NCI-H345 treated with DMSO at 0.1 percent for 48 hours (cell line): ENCODE measurements at regions not wholly inside any gene's neighbourhood (a gene's known extent, or its start where the extent isn't known, plus 50 kb on each side); places are given as distances from the start of the nearest gene placed in this dataset.
A peak's percentile ranks its signal among the peaks of the same experiment; 100 is the strongest.
"Not testable (repeated sequence)": the region's sequence is repeated elsewhere in the genome, so short reads cannot be mapped to it uniquely, and the experiment has no call there.

Source experiments
- DNase-seq: peaks from one replicate; lab custom pipeline; 2025; ENCODE audit not compliant: unreplicated experiment; lab: John Stamatoyannopoulos, UW

GRCh38 chr3:118805007-118805406 lies 229.6 kb downstream of the IGSF11 start:
- DNase-seq: no peak

GRCh38 chr3:118806423-118806822 lies 228.2 kb downstream of the IGSF11 start:
- DNase-seq: no peak

DNA sequence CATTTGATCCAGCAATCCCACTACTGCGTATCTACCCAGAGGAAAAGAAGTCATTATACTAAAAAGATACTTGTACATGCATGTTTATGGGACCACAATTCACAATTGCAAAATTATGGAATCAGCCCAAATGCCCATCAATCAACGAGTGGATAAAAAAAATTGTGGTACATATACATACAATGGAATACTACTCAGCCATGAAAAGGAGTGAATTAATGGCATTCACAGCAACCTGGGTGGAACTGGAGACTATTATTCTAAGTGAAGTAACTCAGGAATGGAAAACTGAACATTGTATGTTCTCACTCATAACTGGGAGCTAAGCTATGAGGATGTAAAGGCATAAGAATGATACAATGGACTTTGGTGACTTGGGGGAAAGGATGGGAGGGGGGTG lies 227.3 kb downstream of the IGSF11 start:
- DNase-seq: not testable (repeated sequence)

DNA sequence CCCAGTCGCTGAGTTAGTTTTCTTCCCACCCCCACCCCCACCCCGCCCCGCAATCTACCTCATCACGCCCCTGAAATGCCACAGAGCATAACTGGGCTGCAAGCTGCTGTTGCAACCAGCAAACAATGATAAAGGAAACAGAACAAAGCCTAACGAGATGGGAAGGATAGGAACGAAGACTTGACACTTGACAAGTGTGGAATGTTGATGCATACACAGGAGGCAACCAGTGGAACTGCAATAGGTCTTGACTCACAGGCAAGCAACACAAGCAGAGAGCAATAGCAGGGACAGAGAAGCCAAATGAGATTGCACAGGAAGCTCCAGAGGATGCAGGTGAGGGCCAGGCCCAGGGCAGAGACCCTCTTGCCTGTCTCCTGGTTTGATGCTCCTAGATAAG lies 225.9 kb downstream of the IGSF11 start:
- no peak for DNase-seq

DNA sequence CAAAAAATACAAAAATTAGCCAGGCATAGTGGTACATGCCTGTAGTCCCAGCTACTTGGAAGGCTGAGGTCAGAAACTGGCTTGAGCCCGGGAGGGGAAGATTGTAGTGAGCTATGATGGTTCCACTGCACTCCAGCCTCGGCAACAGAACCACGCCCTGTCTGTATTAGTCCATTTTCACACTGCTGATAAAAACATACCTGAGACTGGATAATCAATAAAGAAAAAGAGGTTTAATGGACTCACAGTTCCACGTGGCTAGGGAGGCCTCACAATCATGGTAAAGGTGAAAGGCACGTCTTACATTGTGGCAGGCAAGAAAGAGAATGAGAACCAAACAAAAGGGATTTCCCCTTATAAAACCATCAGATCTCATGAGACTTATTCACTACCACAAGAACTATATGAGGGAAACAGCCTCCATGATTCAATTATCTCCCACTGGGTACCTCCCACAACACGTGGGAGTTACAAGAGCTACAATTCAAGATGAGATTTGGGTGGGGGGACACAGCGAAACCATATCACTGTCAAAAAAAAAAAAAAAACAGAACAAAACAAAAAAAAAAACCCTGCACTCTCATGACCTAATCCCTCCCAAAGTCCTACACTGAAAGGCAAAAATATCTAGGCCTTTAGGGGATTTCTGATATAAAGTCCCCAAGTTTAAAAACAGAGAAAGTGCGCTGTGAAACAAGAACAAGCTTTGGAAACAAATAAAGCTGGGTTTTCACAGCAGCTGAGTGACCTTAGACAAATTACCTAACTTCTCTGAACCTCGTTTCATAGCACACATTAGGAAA lies 224.7 kb downstream of the IGSF11 start:
- DNase-seq: no peak

DNA sequence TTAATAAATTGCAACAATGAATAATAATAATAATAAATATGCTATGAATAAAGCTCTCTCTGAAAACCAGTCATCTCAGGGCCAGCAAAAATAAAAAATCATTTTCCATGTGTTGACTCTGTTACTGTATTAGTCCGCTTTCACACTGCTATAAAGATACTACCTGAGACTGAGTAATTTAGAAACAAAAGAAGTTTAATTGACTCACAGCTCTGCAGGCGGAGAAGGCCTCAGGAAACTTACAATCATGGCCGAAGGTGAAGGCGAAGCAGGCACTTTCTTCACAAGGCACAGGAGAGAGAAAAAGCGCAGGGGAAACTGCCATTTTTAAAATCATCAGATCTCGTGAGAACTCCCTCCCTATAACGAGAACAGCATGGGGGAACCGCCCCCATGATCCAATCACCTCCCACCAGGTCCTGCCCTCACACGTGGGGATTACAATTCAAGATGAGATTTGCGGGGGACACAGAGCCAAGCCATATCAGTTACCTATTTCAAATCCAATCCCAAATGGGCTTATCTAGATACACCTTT lies 224.1 kb downstream of the IGSF11 start:
- no peak for DNase-seq

GRCh38 chr3:118811236-118811732 lies 223.4 kb downstream of the IGSF11 start:
- no peak for DNase-seq

- no peak for DNase-seq
Observed at GRCh38 chr3:118813472-118813871, 221.2 kb downstream of the IGSF11 start.

DNA sequence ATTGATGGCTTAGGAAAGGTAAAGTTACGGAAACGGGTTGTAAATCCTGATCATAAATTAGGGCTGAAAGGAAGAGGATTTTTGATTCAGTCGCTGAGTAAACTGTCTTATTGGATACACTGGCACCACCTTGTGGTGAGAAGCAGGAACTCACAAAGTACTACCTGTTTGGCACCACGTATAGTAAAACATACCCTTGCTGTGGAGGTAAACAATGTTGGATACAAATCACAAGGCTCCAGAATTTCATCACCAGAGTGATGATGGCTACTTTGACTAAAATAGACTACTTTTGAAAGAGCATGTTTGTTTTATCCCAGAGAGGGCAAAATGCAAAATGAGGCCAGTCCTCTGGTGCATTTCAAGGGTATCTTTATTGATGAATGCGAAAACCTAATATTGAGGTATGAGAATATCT lies 216.9 kb downstream of the IGSF11 start:
- DNase-seq: peak; percentile 34

GRCh38 chr3:118818386-118818785 lies 216.3 kb downstream of the IGSF11 start:
- DNase-seq: no peak

GRCh38 chr3:118823626-118824025 lies 211.0 kb downstream of the IGSF11 start:
- DNase-seq: no peak

DNA sequence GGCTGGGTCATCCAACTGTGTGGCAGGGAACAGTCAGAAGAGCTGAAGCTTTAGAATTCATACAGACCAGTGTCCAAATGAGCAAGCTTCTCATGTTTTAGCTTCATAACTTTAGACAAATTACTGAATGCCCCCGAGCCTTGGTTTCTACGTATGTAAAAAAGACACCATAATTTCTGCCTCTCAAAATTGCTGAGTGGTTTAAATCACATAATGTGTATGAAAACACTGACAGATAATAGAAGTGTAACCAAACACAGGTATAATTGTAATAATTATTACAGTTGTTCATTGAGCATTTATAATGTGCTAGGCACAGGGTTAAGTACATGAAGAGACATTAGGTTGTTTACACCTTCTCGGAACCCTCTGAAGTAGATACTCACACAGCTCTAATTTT lies 207.2 kb downstream of the IGSF11 start:
- DNase-seq: no peak

DNA sequence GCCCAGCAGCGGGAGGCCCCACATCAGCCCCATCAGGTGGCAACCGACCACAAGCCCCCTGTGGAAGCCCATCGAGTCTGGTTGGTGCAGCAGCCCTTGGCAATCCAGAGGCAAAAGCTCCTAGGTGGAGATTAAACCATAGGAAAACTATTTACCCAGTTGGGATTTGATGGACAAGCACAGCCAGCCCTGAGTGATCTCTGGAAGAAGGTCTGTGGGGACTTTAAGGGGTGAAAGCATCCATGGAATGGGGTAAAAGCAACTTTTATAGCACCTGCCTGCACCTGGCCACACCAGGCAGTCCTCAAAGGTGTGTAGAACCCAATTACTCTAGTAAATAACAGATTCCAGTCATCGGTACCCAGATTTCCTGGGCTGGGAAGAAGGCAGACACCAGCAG lies 206.3 kb downstream of the IGSF11 start:
- no peak for DNase-seq

DNA sequence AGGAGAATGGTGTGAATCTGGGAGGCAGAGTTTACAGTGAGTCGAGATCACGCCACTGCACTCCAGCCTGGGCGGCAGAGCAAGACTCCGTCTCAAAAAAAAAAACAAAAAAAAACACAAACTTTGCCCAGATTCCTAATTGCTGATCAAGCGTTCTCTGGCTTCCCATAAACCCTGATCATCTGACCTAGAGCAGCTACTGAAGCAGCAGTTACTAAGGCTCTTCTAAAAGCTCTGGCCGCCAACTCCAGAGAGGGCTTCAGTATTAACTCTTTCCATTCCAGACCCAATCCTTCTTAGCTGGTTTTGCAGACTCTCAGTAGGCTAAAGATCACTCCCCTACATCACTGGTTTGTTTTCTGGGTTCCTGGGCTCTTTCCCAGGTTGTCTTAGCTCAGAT lies 201.6 kb downstream of the IGSF11 start:
- DNase-seq: no peak

GRCh38 chr3:118838871-118839270 lies 195.8 kb downstream of the IGSF11 start:
- no peak for DNase-seq

DNA sequence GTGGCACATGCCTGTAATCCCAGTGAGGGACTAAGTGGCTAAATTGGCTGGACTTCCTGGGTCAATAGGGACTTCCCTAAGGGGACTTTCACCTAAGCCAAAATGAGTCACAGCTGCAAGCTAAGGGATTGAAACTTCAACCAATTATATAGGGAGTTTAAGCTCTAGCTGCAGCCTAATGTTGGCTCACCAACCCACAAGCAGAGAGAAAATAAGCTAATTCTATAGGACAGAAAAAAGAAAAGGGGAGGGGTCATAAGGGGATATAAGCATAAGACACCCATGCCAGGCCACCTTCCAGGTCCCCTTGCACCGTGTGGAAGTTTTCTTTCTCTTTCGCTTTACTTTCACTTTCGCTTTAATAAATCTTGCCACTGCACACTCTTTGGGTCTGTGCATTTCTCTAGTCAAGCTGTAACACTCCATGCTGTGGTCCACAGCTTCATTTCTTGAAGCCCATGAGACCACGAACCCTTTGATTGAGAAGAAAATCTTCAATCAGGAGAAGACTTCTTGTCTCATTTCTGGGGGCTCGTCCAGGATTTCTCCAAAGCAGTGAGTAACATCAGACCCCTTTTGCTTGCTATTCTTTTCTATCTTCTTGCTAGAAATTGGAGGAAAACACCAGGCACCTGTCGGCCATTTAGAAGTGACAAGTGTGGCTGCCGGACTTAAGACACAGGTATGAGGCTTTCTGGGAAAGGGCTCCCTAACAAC lies 192.3 kb downstream of the IGSF11 start:
- no peak for DNase-seq

DNA sequence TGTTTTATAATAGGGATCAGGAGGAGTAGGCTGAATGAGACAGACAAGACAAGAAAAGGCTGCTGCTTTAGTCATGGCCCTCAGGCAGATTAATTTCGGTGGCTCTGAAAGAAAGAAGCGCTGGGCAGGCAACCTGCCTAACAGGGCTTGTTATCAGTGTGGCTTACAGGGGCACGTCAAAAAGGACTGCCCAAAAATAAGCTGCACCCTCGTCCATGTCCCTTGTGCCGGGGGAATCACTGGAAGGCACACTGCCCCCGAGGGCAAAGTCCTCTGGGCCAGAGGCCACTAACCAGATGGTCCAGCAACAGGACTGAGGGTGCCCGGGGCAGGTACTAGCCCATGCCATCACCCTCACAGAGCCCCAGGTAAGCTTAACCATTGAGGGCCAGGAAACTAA lies 188.5 kb downstream of the IGSF11 start:
- no peak for DNase-seq
